NCI-H146 treated with DMSO at 0.1 percent for 48 hours (cell line): ENCODE measurements at regions not wholly inside any gene's neighbourhood (a gene's known extent, or its start where the extent isn't known, plus 50 kb on each side); places are given as distances from the start of the nearest gene placed in this dataset.

Experiments
- DNase-seq: peaks from one replicate; lab custom pipeline; 2025; ENCODE audit not compliant: unreplicated experiment; lab: John Stamatoyannopoulos, UW

GRCh38 chr16:64138621-64139020 is 983.2 kb downstream of the CDH11 start:
- no peak for DNase-seq

GRCh38 chr16:64138006-64138405 is 983.9 kb downstream of the CDH11 start:
- no peak for DNase-seq

DNA sequence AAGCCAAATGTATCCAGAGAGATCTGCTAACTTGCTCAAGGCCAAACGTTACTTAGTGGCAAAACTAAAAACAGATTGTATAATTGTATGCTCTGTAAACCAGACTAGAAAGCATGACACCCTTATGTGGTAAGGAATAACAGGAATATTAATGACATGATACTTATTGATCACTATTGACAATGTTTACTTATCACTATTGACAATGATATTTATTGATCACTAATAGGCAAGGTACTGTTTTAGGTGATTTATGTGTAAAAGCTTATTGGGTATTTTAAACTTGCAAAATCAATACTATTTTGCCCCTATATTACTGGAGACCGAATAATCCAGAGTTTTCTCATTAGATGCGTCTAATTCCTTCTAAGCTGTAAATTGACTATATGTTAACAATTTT is 985.1 kb downstream of the CDH11 start:
- no peak for DNase-seq

DNA sequence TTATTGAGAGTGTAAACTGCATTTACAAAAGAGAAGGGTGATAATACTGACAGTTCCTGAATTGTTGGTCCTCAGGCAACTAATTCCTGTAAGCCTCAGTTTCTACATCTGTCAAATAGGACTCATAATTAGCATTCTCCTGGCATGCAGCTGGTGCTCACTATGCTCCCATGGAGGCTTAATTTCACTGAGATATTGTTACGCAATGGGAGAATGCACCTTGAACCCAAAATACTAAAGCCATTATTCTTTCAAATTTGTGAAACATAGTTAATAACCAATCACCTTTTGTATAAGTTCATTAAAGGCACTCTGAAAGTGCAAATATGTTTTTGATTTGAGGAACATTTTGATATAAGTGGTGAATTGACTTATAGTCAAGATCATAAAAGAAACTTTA is 985.5 kb downstream of the CDH11 start:
- DNase-seq: no peak

- DNase-seq: no peak
Measured at GRCh38 chr16:64133366-64133765, 988.5 kb downstream of the CDH11 start.

DNA sequence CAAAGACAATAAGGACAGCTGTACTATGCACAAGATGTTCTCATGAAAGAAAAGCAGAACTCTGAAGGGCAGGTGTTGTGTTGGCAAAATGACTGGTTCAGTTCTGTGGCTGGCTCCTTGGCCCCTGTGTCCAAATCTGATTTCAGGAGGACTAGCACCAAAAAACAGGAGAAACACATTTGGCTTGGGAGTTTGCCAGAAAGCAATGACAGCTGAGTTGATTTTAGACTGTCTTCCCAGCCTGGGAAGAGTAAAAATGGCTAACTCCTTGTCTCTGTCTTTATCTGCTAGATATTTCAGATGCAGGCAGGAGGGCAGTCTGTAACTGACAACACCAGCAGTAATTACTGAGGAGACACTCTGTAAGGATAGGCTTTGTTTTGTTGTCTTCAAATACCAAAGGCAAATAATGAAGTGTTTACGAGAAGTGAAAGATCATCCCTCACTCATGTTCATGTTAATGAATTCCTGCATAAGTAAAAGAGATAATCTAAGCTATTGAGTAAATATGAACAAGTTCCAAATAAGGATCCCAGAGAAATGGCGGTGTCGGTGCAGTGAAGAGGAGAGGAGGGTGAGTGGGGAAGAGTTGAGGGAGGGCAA is 989.0 kb downstream of the CDH11 start:
- DNase-seq: no peak

- no peak for DNase-seq
Measured at GRCh38 chr16:64132190-64132589, 989.7 kb downstream of the CDH11 start.

GRCh38 chr16:64131423-64131822 is 990.4 kb downstream of the CDH11 start:
- no peak for DNase-seq

GRCh38 chr16:64130140-64130539 is 991.7 kb downstream of the CDH11 start:
- no peak for DNase-seq

- no peak for DNase-seq
Measured at GRCh38 chr16:64122177-64122576, 999.7 kb downstream of the CDH11 start.

DNA sequence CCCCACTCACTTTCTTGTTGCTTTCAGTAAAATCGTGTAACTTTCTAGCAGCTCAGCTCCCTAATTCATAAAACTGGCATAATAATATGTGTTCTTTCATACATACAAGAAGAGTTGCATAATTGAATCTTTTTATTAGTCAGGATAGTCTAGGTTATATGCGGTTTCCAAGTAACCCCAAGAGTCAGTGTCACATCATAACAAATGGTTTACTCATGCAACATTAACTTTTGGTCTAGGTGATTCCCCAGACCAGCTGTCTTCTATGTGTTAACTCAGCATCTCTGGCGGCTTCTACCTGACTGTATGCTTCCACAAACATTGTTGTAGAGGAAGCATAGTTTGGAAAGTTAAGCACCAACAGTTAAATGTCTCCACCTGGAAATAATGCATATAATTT is 1000.4 kb downstream of the CDH11 start:
- no peak for DNase-seq

GRCh38 chr16:64116151-64116550 is 1005.7 kb downstream of the CDH11 start:
- DNase-seq: no peak

- no peak for DNase-seq
Measured at GRCh38 chr16:64109241-64109640, 1012.6 kb downstream of the CDH11 start.

- DNase-seq: no peak
Measured at GRCh38 chr16:64102654-64103053, 1019.2 kb downstream of the CDH11 start.

DNA sequence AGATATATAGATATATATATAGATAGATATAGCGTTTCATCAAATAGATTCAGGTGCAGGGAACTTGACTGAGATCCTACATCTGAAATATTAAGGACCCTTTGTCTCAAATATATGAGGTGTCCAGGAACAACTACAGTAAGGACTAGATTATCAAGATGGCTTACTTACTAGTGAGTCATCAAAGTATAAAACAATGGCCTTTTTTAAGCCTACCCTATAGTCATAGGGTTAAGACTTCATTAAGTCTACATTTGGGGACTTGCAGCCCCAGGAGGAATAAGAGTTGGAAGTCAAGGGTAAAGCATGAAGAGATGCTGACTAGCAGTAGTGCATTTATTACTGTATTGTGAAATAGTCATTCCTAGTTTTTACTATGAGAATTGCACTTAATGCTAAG is 1023.4 kb downstream of the CDH11 start:
- DNase-seq: no peak

DNA sequence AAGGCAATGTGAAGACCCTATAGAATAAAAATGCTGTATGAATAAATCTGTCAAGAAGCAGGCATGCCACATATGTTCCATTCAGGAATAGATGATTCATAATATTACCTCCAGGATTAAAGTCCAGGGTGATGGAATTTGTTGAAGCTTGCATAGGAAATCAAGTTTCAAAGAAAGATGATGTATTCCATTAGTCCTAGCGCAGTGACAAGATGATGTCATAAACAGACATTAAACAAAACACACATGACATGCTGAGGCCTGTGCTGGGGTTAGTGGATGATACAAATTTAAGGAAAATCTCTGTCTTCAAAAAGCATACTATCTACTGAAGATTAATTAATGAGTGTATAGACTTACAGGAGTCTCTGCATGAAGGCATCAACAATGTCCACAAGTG is 1025.2 kb downstream of the CDH11 start:
- DNase-seq: no peak

GRCh38 chr16:64094992-64095634 is 1026.8 kb downstream of the CDH11 start:
- no peak for DNase-seq

DNA sequence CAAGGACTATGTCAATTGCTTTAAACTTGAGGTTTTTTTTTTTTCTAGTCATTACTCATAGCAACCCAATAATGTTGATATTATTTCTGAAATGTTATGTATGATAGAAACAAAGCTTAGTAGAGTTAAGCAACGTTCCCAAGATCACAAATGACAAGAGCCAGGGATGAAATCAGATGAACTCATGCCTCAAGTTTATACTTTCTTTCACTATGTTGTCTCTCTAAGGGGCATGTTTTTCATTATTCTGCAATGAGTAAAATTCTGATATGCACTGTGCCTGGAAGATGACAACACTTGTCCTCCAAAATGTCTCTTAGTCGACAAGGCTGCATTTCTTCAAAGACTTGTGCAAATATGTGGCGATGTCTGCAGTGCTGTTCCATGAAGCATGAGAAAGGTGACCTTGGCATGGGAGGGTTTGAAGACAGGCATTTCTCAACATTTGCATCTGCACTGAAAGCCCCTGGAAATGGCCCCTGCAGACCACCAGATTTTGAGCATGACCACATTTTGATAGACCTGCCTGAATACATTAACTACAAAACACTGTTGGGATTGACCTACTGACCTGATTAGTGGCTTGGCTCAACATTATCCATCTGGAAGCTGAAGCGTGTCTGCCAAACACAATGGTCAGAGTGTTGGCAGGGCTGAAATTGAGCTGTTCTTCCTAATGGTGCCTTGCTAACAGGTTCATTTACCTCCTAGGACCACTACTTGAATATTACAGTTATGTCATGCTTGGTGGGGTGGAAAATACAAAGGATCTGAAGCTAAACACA is 1027.5 kb downstream of the CDH11 start:
- DNase-seq: no peak

- no peak for DNase-seq
Measured at GRCh38 chr16:64092271-64092670, 1029.6 kb downstream of the CDH11 start.

GRCh38 chr16:64090327-64090726 is 1031.5 kb downstream of the CDH11 start:
- DNase-seq: no peak

- DNase-seq: no peak
Measured at GRCh38 chr16:64089697-64090096, 1032.2 kb downstream of the CDH11 start.

DNA sequence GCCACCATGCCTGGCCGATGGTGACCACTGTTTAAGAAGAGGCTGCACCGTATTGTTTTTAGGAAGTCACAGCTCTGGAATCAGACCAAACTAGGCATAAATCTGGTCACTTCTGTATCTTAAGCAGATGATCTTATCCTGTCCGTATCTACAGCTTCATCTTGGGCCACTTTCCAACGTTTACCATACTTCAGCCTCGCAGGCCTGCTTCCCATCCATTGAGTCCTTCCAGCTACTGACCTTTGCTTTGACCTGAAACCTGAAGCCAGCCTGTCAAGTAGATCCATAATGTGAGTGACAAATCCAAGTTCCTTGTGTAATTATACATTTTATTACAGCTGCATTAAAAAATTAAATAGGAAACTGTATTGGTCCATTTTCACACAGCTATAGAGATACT is 1033.0 kb downstream of the CDH11 start:
- no peak for DNase-seq
